HG02884 (cell line): ENCODE measurements at regions not wholly inside any gene's neighbourhood (a gene's known extent, or its start where the extent isn't known, plus 50 kb on each side); places are given as distances from the start of the nearest gene placed in this dataset.

Source experiments
- ATAC-seq: cut with Tn5 transposase; IDR thresholded peaks from one replicate; pipeline ENCODE4 v1.9.1; 2021; ENCODE audit warnings: mild to moderate bottlenecking, moderate library complexity; ENCODE audit not compliant: unreplicated experiment

DNA sequence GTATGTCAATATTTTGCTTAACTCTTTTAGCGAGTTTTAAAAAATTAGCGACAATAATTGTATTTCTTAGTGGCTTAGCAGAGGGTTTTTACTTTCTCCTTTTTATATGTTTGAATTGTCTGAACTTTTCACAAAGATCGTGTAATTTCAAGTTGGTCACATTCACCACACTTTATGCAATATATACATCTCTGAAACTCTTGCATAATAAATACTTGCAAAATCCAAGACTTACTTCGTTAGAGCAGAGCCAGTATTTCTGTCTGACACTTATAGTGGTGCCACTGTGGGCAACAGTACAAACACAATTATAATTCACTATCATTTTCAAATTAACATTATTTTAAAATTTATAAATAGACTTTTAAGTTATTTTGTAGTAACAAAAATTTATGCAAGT is 62.0 kb downstream of the SUCNR1 start:
- no peak for ATAC-seq

DNA sequence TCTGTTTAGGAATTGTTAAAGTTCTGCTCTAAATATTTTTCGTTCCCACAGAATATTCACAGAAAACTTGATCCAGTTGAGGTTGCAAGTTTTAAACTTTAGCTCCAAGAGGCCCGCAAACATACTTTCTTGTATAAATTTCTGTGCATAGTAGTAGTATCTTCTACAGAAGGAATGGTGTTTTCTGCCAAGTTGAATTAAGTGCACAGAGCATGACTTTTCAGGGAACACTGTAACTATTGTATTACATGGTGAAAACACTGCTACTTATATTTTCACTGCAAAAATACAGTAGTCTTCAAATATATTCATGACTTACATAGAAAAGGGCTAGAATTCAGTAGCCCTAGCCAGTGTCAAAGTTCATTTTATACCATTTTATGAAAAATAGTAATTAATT is 67.0 kb downstream of the SUCNR1 start:
- ATAC-seq: no peak

DNA sequence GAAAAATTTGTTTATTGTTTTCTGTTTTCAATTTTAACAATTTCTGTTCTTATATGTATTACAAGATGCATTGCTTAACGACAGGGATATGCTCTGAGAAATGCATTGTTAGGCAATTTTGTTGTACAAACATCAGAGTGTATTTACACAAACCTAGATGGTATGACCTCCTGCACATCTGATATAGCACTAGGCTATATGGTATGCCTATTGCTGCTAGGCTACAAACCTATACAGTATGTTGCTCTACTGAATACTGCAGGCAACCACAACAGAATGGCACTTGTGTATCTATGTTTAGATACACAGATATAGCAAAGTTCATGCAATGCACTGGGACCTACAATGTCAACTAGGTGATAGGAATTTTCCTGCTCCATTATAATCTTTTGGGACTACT is 70.1 kb downstream of the SUCNR1 start:
- ATAC-seq: no peak

DNA sequence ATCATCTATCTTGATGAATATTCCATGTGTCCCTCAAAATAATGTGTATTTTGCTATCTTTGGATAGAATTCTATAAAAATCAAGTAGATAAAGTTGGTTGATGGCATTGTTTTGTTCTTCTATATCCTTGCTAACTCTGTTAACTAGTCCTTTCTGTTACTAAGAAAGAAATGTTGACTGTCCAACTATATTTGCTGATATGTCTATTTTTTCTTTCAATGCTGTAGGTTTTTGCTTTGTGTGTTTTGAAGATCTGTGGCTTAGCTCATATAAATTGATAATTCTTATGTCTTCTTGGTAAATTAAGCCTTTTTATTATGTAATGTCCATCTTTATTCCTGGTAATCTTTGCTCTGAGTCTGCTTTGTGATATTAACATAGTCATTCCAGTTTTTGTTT is 70.9 kb downstream of the SUCNR1 start:
- no peak for ATAC-seq

DNA sequence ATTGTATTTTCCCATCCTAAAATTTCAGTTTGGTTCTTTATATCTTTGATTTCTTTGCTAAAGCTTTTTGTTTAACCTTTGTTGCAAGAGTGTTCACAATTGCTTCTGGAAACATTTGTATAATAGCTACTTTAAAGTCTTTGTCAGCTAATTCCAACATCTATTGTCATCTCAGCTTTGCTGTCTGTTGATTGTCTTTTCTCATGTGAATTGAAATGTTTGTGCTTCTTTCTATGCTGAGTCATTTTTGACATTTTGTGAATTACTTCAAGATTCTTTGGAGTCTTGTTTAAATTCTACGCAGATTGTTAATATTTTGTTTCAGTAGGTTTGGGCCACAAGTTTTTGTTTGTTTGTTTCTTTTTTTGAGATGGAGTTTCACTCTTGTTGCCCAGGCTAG is 73.2 kb downstream of the SUCNR1 start:
- no peak for ATAC-seq

DNA sequence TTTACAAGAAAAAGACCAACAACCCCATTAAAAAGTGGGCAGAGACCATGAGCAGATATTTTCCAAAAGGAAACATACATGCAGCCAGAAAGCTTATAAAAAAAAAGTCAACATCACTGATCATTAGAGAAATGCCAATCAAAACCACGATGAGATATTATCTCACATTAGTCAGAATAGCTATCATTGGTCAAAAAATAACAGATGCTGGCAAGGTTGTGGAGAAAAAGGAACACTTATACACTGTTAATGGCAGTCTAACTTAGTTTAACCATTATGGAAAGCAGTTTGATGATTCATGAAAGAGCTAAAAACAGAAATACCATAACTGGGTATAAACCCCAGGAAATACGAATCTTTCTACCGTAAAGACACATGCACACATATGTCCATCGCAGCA is 76.3 kb downstream of the SUCNR1 start:
- no peak for ATAC-seq

DNA sequence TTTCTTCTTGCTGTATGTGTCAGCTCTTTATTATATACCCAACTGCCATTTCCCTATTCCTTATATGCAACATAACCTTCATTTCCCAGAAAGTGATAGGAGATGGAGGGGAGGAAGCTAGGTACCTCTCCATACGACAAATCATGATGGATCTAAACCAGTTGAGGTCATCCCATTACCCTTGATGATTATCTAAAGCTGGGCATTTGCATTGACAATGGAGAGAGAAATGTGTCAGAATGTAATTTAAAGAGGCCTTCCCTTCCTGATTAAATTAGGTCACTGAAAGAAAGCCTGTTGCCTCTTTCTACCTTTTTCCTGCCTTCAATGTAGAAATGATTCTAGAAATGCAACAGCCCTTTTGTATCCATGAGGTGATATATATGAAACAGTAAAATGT is 81.9 kb downstream of the SUCNR1 start:
- ATAC-seq: no peak

DNA sequence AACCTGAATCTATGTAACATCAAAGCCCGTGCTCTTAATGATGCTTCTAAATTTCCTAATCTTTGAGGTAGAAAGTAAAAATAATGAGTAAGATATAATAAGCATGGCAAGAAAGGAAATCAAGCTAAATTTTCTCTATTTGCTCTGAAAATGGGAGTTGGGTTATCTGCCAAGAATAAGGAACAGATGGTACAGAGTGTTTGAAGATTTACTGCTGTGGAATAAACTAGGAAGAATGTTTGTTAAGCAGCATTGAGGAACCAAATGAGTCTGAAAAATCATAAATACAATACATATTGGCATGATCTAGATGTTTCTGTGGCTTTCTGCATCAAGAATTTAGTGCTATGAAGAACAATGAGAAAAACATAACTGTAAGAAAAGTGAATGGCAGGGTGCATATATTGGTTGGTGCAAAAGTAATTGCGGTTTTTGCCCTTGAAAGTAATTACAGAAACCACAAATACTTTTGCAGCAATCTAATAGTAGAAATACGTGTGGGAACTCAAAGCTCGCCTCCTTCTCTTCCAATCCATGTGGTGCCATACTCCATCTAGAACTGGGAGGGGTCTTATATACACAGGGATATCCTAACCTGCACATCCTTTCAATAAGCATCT is 87.6 kb downstream of the SUCNR1 start:
- ATAC-seq: no peak

DNA sequence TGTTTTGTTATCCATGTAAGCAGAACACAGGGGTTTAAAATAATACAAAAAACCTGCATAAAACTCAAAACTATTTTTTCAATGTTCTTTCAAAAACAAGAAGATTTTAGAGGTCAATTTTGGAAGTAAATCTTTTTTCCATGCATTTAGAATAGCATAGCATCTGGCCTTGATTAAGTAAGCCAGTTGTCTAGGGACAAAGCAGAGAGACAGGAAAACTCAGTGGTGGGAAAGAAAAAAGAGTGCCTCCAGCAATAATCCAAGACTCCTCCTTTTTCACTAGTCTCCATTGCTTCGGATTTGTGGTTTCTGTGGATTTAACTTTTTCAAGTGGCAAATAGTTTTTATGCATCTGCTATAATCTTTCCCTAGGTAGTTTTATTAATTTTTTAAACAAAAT is 88.9 kb downstream of the SUCNR1 start:
- no peak for ATAC-seq

DNA sequence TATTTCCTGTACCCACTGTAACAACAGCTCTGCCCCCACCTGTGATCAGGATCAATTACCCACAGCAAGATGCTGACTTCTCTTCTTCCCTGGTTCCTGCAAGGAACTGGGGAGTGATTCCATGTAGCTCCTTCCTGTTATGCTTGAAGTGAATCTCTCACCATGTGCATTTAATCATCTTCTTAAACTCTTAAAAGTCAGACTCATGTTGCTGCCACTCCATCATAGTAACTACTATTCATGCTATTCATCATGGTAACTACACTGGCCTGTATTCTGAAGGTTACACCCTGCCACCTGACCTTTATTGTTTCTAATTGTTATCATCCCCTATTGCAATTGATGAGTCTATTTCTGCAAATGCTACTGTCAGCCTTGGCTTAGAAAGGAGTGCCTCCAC is 89.5 kb downstream of the SUCNR1 start:
- ATAC-seq: no peak

DNA sequence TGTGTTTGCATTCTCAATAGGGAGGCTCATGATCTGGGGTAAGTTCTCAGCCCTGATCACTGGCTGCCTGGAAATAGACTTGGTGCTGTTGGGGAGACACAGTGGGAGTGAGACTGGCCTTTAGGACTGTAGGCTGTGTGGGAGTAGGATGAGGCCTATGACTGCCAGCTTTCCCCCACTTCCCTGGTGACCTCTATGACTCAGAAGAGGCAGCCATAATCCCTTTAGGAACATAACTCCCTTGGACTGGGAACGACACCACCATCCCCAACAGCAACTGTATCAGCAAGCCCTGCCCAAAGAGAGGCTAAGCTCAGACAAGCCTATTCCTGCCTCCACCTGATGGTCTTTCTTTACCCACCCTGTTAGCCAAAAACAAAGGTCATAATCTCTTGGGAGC is 91.3 kb downstream of the SUCNR1 start:
- ATAC-seq: no peak

DNA sequence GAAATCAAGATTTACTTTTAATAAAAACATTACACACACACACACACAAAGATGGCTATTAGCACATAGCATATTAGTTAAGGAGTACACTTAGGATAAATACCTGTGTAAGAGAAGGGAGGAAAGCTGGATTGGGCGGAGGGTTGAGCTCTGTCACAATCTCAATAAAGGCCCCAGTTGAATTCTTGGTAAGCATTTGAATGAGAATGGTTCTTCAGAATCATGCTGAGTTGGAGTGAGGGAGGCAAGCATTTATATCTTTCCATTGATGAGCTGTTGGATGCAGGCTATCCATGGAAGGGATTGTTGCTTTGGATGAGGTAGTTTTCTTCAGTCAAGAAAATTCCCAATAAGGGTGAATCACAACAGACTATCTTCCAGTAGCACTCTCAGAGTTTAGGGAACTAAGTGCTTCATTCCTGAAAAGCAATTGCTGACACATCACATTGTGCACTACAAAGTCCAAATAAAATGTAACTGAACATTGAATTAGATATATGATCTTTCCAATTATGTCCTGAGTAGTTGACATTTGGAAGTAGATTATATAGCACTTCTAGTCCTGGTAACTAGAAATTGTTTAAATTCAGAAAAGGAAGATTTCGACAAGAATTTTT is 95.7 kb downstream of the SUCNR1 start:
- no peak for ATAC-seq

DNA sequence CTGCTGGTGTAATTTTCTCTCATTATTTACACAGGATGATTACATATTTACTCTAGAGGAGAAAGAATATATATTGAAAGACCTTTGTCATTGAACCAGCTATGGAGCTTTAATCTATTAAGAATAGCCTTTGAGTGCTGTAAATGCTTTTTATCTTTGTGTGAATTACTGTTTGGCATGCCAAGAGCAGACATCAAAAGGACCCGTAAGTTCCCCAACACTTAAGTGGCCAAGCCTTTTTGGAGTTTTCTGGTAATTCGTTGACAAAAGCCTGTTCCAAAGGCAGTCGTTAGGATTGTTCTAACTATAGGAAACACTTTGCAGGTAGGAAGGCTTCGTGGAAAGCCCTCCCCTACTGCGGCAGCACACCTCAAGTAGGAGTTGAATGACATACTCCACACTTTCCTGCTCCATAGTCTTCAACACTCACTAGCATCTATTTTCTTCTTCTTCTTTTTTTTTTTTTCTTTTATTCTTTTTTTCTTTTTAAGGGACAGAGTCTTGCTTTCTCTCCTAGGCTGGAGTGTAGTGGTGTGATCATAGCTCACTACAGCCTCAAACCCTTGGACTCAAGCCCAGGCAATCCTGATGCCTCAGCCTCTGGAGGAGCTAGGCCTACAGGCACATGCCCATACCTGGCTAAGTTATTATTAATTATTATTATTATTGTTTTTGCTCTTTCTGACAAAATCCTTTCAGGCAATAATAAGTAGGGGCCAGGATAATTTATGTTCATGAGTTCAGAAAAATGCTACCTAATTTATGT is 98.6 kb downstream of the SUCNR1 start:
- ATAC-seq: no peak

DNA sequence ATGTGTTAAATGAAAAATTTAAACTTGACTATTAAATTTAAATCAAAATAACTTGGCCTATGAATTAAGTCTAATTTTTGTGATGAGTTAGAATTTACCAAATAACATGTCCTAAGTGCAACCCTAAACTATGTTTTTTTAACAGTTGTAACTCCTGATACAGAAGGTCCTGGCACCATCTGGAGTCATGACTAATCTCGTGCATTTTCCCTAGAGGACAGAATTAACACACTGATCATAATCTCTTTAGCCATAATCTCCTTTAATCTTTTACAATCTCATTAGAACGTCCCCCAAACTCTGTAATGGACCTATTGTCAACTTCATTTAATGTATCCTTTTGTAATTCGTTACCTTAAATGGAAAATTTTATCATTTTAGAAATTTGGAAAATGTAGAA is 100.6 kb downstream of the SUCNR1 start:
- no peak for ATAC-seq

DNA sequence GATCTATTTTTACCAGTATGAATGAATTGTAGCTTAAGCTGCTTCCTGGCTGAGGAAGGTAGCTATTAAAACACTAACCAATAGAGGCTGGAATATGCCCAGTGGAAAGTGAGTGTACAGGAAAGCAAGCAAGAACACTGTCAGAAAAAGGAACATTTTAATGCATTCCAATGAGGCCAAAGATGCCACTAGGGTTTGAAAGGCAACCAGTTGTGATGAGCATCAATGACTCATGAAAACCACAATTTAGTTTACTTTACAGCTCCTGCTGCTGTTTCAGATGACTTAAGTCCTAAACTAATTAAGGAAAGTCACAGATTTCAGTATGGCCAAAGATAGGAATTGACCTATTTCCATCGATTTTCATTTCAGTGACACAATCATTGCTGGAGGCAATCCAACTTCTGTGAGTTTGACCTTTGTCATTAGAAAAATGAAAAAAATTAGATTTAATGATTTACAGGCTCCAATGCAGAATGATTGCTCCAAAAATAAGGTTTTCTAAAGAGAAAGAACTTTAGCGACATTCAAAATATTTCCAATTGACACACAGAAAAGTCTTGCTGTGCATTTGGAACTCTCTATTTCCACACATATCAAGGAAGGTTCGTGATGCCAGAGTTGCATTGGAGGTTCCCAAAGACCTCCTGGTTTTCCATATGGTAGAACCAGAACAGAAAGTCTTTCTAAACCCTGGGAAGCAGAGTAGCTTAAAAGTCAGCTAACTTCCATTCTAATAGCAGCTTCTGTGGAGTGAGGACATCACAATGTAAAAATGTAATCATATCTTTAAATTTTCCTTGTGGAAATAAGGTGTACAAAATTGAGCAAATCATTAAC is 103.0 kb downstream of the SUCNR1 start:
- ATAC-seq: no peak

DNA sequence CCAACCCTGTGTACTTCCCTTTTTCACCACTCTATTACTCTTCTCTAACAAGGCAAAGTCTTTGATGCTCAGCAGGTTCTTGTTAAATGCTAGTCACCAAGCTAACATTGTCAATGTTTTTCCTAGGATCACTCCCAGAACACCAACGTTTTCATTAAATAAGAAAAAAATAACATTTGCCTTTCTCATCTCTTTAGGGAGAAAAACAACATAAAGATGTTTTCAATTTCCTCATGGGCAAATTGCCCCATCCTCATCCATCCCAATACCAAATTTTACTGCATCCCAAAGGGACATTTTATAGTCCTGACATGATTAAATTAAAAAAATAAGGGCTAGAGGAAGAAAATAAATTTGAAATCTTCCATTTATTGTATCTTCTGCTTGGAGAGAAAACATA is 106.5 kb downstream of the SUCNR1 start:
- ATAC-seq: no peak

DNA sequence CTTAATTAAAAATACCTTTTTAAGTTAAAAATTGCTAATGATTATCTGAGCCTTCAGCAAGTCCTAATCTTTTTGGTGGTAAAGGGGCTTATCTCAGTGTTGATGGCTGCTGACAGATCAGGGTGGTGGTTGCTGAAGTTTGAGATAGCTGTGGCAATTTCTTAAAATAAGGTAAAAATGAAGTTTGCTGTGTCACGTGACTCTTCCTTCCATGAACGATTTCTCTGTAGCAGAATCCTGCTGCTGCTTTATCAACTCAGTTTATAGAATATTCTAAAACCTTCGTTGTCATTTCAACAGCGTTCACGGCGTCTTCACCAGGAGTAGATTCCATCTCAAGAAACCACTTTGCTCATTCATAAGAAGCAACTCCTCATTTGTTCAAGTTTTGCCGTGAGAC is 110.1 kb downstream of the SUCNR1 start:
- ATAC-seq: no peak

DNA sequence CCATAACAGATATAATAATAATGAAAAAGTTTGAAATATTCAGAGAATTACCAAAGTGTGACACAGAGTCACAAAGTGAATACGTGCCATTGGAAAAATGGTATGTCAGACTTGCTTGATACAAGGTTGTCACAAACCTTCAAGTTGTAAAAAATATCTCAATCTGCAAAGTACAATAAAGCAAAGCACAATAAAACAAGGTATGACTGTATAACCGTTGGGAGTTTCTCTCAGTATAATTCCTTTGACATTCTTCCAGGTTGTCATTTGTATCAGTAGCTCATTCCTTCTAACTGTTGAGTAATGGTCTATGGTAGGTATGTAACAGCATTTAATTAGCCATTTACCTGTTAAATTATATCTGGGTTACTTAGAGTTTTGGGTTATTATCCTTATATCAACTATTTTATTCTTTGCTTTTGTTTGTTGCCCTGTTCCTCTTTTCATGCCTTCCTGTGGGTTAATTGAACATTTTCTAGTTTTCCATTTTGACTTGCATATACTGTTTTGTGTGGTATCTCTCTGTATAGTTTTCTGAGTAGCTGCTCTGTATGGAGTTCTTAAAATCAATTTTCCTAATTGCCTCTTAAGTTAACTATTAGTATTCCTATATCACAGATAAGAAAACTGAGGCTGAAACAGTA is 112.5 kb downstream of the SUCNR1 start:
- no peak for ATAC-seq

DNA sequence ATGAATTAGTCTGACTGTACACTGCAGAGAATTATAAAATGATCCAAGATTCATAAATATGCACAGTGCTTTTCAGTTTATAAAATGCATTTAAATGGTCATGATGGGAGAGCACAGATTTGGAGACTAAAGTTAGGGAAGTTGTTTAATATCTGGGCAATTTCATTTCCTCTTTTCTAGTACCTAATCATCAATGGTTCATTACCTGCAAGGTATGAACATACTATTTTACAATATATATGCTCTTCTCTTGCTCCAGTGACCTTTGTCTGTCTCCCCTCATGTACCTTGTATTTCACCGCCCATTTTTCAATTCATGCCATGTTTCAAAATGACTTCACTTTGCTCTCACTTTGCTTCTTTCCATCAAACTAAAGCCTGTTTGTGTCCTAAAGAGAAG is 114.5 kb downstream of the SUCNR1 start:
- ATAC-seq: no peak

DNA sequence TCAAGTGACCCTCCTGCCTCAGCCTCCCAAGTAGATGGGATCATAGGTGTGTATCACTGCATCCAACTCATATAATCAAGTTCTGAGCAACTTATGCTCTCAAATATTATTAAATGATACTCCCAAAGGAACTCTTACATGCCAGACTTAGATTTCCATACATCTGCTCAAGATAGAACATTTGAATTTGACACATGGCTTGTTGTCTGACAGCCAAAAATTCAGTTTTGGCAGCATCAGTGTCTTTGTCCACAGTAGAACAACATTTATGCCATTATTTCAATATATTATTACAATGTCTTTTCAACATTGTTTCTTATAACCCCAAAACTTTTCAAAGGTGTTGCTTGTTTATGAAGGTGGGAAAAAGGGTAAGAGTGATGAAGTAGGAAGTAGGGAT is 116.2 kb downstream of the SUCNR1 start:
- ATAC-seq: no peak
